CD8-positive, alpha-beta memory T cell (primary cell): ENCODE measurements at regions not wholly inside any gene's neighbourhood (a gene's known extent, or its start where the extent isn't known, plus 50 kb on each side); places are given as distances from the start of the nearest gene placed in this dataset.

Experiments
- CTCF ChIA-PET: fragments of 350-600 bp; sonication (Branson Sonifier 250); formaldehyde crosslinking; loops from one replicate; lab custom pipeline; 2021; ENCODE audit warnings: antibody characterized with exemption; lab: Charles Lee
- POLR2A ChIA-PET: fragments of 350-600 bp; sonication (Branson Sonifier 250); formaldehyde crosslinking; loops from one replicate; lab custom pipeline; 2021; ENCODE audit warnings: antibody characterized with exemption; lab: Charles Lee
- DNase-seq, 5 donors: peaks; one replicate each; pipeline versions ENCODE4 v3.0.0 to v3.0.0-alpha.2; 2020 to 2022; ENCODE audit warnings: mixed read lengths in 1 of 5
- H3K27ac ChIP-seq: one replicate; pipeline ENCODE4 v1.7.0; 2013; ENCODE audit warnings: low read depth, mild to moderate bottlenecking, low read length, moderate library complexity
- H3K27me3 ChIP-seq: 2 replicates; pipeline ENCODE4 v1.7.0; 2013; ENCODE audit warnings: low read length, mild to moderate bottlenecking; ENCODE audit not compliant: insufficient read depth, poor library complexity, severe bottlenecking
- H3K36me3 ChIP-seq: 2 replicates; pipeline ENCODE4 v1.7.0; 2013; ENCODE audit warnings: mild to moderate bottlenecking, low read length, moderate library complexity; ENCODE audit not compliant: insufficient read depth
- H3K4me1 ChIP-seq: 2 replicates; pipeline ENCODE4 v1.7.0; 2013; ENCODE audit warnings: mild to moderate bottlenecking, low read length, moderate library complexity; ENCODE audit not compliant: insufficient read depth
- H3K4me3 ChIP-seq: 2 replicates; pipeline ENCODE4 v1.7.0; 2013; ENCODE audit warnings: mild to moderate bottlenecking, low read length
- H3K9me3 ChIP-seq: 2 replicates; pipeline ENCODE4 v1.7.0; 2013; ENCODE audit warnings: mild to moderate bottlenecking, low read length
- H3K27ac Mint-ChIP-seq, 8 donors: one replicate each; pipeline ENCODE4 v1.8.0; 2020 to 2021; ENCODE audit warnings: mixed read lengths in 8 of 8, mild to moderate bottlenecking in 6 of 8, inconsistent platforms in 3 of 8, moderate library complexity in 3 of 8
- H3K27me3 Mint-ChIP-seq, 2 donors: one replicate each; pipeline ENCODE4 v1.8.0; 2020 to 2021; ENCODE audit warnings: mixed read lengths in 2 of 2, mild to moderate bottlenecking in 1 of 2, moderate library complexity in 1 of 2
- H3K36me3 Mint-ChIP-seq, 3 donors: one replicate each; pipeline ENCODE4 v1.8.0; 2020 to 2021; ENCODE audit warnings: mixed read lengths in 3 of 3, inconsistent platforms in 1 of 3, mild to moderate bottlenecking in 1 of 3
- H3K4me1 Mint-ChIP-seq, 3 donors: one replicate each; pipeline ENCODE4 v1.8.0; 2020 to 2021; ENCODE audit warnings: mixed read lengths in 3 of 3, inconsistent platforms in 1 of 3, mild to moderate bottlenecking in 1 of 3
- H3K4me3 Mint-ChIP-seq, 7 donors: one replicate each; pipeline ENCODE4 v1.8.0; 2020 to 2021; ENCODE audit warnings: mixed read lengths in 7 of 7, mild to moderate bottlenecking in 6 of 7, moderate library complexity in 4 of 7, inconsistent platforms in 2 of 7
- H3K9me3 Mint-ChIP-seq, 5 donors: one replicate each; pipeline ENCODE4 v1.8.0; 2020 to 2022; ENCODE audit warnings: mixed read lengths in 5 of 5, mild to moderate bottlenecking in 3 of 5, moderate library complexity in 2 of 5, inconsistent platforms in 1 of 5

DNA sequence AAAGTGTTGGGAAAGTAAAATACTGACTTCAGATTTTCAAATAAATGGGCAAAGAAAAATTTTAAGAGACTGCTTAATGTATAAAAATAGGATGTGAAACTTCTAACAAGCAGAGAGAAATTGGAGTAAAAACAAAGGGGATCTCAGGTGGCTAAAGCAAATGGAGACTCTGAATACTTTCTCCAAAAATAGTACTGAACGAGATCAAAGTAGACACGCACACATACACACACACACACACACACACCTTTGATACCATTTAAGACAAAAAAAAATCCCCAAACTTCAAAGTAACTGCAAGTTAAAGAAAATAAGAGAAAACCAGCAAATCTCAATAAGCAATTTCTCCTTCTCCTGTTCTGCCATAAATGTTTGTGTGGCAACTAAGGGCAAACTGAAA lies 307.3 kb downstream of the CRPPA start:
- H3K9me3 ChIP-seq = no peaks in the 10 kb centered on the region
- H3K4me1 ChIP-seq = no peaks in the 10 kb centered on the region
- POLR2A ChIA-PET = no interaction called here
- Mint-ChIP-seq H3K36me3 (no peaks in the 10 kb centered on the region), H3K27ac (no peak overlapping the region), H3K4me3 (no peak overlapping the region), H3K27me3 (no peaks in the 10 kb centered on the region), H3K9me3 (peaks cover 0 to 7% (median 3%) of the 10 kb centered on the region in 5 donors), H3K4me1 (peaks cover 3 to 12% (median 10%) of the 10 kb centered on the region in 3 donors)
- no peak overlapping the region for H3K27ac ChIP-seq
- no peaks in the 10 kb centered on the region for H3K27me3 ChIP-seq
- H3K4me3 ChIP-seq = no peak overlapping the region
- CTCF ChIA-PET = no interaction called here
- DNase-seq = no peak
- H3K36me3 ChIP-seq = no peaks in the 10 kb centered on the region

DNA sequence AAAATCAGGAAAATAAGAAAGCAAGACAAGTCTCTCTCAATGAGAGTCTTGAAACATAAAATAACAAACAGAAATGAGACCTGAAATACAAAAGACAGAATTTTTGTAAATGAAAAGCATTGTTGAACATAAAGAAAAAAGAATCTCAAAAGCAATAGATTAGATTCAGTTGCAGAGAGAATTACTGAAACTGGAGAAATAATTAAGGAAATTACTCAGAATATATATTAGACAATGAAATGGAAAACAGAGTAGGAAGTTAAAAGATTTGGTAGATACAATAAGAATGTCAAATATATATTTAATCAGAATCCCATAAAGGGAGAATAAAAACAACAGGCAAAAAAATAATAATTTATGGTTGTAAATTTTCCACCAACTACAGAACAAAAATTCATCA lies 308.3 kb downstream of the CRPPA start:
- Histone ChIP-seq H3K4me3 (no peak overlapping the region), H3K4me1 (no peaks in the 10 kb centered on the region), H3K27me3 (no peaks in the 10 kb centered on the region), H3K36me3 (no peaks in the 10 kb centered on the region), H3K27ac (no peak overlapping the region), H3K9me3 (no peaks in the 10 kb centered on the region)
- no peak overlapping the region for H3K4me3 Mint-ChIP-seq
- ChIA-PET POLR2A (no interaction called here), CTCF (no interaction called here)
- no peak for DNase-seq
- H3K4me1 Mint-ChIP-seq = peaks cover 3 to 12% (median 10%) of the 10 kb centered on the region in 3 donors
- H3K27me3 Mint-ChIP-seq = peaks cover 0 to 2% of the 10 kb centered on the region in 2 donors
- peaks cover 3 to 13% (median 8%) of the 10 kb centered on the region in 5 donors for H3K9me3 Mint-ChIP-seq
- H3K27ac Mint-ChIP-seq = no peak overlapping the region
- no peaks in the 10 kb centered on the region for H3K36me3 Mint-ChIP-seq

DNA sequence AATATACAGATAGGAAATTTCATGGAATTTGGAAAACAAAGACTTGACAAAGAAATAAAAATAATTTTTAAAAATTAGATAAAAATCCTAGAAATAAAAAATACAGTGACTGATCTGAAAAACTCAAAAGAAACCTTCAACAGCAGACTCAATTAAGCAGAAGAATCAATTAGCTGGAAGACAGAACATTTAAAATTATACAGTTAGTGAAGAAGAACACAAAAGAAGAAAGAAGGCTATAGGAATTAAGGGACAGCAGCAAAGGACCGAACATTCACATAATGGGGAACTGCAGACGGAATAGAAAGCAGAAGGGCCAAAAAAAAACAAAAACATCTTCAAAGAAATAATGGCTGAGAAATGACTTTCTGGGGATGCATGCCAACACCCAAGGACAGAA lies 314.5 kb downstream of the CRPPA start:
- ChIA-PET CTCF (no interaction called here), POLR2A (no interaction called here)
- Mint-ChIP-seq H3K4me3 (no peak overlapping the region), H3K27me3 (peaks cover 0 to 5% of the 10 kb centered on the region in 2 donors), H3K9me3 (peaks cover 35 to 64% (median 45%) of the 10 kb centered on the region in 5 donors), H3K36me3 (peaks cover 0 to 9% (median 2%) of the 10 kb centered on the region in 3 donors), H3K4me1 (peaks cover 3 to 12% (median 7%) of the 10 kb centered on the region in 3 donors), H3K27ac (peak overlapping the region in 1 of 8 donors; percentile 59)
- Histone ChIP-seq H3K4me1 (no peaks in the 10 kb centered on the region), H3K27ac (no peak overlapping the region), H3K36me3 (no peaks in the 10 kb centered on the region), H3K4me3 (no peak overlapping the region), H3K9me3 (peaks cover 5% of the 10 kb centered on the region), H3K27me3 (no peaks in the 10 kb centered on the region)
- DNase-seq = no peak

DNA sequence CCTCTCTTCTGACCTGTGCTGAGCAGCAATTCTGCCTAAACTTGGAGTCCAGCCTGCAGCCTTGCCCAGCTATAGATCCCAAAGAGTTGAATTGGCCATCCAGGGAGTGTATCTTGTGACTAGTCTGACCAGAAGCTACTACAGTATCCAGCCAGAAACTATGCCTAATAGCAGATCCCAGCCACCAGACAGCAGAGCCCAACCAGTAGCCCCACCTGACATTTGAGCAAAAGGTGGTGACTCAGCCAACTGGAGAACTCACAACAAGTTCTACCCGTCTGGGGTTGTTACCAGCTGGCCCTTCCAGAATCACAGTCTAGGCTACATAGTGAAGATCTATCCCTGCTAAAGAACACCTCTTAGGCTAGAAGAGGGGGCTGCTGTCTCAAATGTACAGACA lies 315.0 kb downstream of the CRPPA start:
- Mint-ChIP-seq H3K4me1 (peaks cover 3 to 12% (median 7%) of the 10 kb centered on the region in 3 donors), H3K9me3 (peaks cover 36 to 70% (median 45%) of the 10 kb centered on the region in 5 donors), H3K36me3 (peaks cover 0 to 9% (median 2%) of the 10 kb centered on the region in 3 donors), H3K27me3 (peaks cover 5% of the 10 kb centered on the region in 2 donors), H3K27ac (no peak overlapping the region), H3K4me3 (no peak overlapping the region)
- H3K36me3 ChIP-seq = no peaks in the 10 kb centered on the region
- H3K4me3 ChIP-seq = no peak overlapping the region
- POLR2A ChIA-PET = no interaction called here
- no peaks in the 10 kb centered on the region for H3K4me1 ChIP-seq
- H3K9me3 ChIP-seq = peaks cover 5% of the 10 kb centered on the region
- no peak overlapping the region for H3K27ac ChIP-seq
- no peak for DNase-seq
- CTCF ChIA-PET = no interaction called here
- H3K27me3 ChIP-seq = no peaks in the 10 kb centered on the region

DNA sequence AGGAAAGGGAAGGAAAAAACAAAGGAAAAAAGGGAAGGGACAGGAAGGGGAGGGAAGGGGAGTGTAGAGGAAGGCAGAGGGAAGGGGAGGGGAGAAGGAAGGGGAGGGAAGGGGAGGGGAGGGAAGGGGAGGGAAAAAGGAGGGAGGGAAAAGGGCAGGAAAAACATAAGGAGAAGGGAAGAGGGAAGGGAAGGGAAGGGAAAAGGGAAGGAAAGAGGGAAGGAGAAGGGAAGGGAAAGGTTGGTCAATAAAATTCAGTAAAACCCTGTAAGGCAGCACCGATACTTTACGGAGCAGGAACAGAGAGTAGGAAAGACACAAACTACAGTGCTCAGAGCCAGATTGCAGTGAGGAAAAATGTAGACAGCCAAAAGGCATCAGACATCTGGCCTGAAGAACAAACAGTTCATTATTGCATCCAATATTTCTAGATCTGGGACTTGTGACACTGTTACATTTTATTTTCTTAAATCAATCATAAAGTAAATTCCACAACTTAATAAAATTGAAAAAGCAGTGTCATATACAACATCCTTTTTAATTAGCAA lies 322.0 kb downstream of the CRPPA start:
- DNase-seq = no peak
- Mint-ChIP-seq H3K27ac (peak overlapping the region in 1 of 8 donors; percentile 40), H3K36me3 (no peaks in the 10 kb centered on the region), H3K27me3 (peaks cover 3 to 6% of the 10 kb centered on the region in 2 donors), H3K4me1 (no peaks in the 10 kb centered on the region), H3K4me3 (no peak overlapping the region), H3K9me3 (peaks cover 0 to 24% (median 17%) of the 10 kb centered on the region in 5 donors)
- Histone ChIP-seq H3K4me1 (no peaks in the 10 kb centered on the region), H3K9me3 (no peaks in the 10 kb centered on the region), H3K4me3 (no peak overlapping the region), H3K27me3 (no peaks in the 10 kb centered on the region), H3K36me3 (no peaks in the 10 kb centered on the region), H3K27ac (no peak overlapping the region)
- POLR2A ChIA-PET = no interaction called here
- CTCF ChIA-PET = no interaction called here

DNA sequence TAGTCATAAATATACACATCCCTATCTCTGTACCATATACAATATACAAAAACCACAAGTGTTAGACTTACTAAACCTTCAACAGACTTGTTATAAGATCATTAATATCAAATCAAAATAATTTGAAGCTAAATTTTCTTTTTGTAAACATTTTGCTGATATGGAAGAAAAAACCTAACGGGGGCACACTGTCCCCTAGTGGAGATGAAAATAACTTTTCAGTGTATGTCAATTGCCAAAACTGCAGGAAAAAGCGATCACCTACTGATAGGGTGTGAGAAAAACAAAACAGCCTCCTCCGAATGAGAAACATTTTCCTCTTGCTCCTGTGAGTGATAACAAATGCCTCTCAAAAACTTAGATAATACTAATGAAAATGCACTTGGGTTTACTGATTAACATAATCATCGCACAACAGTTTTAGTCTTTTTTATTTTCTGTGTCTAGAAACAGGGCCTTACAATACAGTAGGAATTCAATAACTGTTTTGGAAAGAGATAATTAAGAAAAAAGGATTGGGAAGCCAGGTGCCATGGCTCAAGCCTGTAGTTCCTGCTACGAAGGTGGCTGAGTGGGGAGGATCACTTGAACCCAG lies 322.7 kb downstream of the CRPPA start:
- no peaks in the 10 kb centered on the region for H3K4me1 ChIP-seq
- Mint-ChIP-seq H3K27ac (peak overlapping the region in 1 of 8 donors; percentile 40), H3K4me3 (no peak overlapping the region), H3K36me3 (no peaks in the 10 kb centered on the region), H3K9me3 (peaks cover 0 to 19% (median 10%) of the 10 kb centered on the region in 5 donors), H3K27me3 (peaks cover 3 to 6% of the 10 kb centered on the region in 2 donors), H3K4me1 (no peaks in the 10 kb centered on the region)
- POLR2A ChIA-PET = no interaction called here
- H3K27me3 ChIP-seq = no peaks in the 10 kb centered on the region
- no peaks in the 10 kb centered on the region for H3K9me3 ChIP-seq
- DNase-seq = no peak
- no peak overlapping the region for H3K27ac ChIP-seq
- CTCF ChIA-PET = no interaction called here
- no peaks in the 10 kb centered on the region for H3K36me3 ChIP-seq
- no peak overlapping the region for H3K4me3 ChIP-seq

DNA sequence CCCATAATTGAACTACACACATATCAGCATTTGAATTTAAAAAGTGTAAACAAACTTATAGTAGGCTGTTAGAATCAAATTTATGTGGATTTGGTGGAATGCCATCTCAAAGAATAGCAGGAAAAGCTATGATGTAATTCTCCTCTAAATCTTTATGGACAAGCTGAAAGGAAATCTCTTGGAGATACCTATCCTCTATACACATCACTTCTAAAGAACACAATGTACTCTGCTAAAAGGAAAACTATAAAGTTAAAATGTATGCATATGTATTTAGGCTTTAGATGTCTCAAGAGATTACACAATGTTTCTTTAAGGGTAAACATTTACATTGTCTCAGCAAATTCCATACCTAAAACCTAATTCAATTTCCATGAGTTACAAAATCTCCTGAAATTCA lies 323.3 kb downstream of the CRPPA start:
- ChIA-PET CTCF (no interaction called here), POLR2A (no interaction called here)
- no peak overlapping the region for H3K4me3 ChIP-seq
- no peak for DNase-seq
- H3K9me3 ChIP-seq = no peaks in the 10 kb centered on the region
- H3K27ac ChIP-seq = no peak overlapping the region
- H3K36me3 ChIP-seq = no peaks in the 10 kb centered on the region
- no peaks in the 10 kb centered on the region for H3K36me3 Mint-ChIP-seq
- H3K27me3 ChIP-seq = no peaks in the 10 kb centered on the region
- no peak overlapping the region for H3K27ac Mint-ChIP-seq
- no peak overlapping the region for H3K4me3 Mint-ChIP-seq
- H3K4me1 ChIP-seq = no peaks in the 10 kb centered on the region
- no peaks in the 10 kb centered on the region for H3K4me1 Mint-ChIP-seq
- peaks cover 2 to 6% of the 10 kb centered on the region in 2 donors for H3K27me3 Mint-ChIP-seq
- peaks cover 0 to 16% (median 6%) of the 10 kb centered on the region in 5 donors for H3K9me3 Mint-ChIP-seq

DNA sequence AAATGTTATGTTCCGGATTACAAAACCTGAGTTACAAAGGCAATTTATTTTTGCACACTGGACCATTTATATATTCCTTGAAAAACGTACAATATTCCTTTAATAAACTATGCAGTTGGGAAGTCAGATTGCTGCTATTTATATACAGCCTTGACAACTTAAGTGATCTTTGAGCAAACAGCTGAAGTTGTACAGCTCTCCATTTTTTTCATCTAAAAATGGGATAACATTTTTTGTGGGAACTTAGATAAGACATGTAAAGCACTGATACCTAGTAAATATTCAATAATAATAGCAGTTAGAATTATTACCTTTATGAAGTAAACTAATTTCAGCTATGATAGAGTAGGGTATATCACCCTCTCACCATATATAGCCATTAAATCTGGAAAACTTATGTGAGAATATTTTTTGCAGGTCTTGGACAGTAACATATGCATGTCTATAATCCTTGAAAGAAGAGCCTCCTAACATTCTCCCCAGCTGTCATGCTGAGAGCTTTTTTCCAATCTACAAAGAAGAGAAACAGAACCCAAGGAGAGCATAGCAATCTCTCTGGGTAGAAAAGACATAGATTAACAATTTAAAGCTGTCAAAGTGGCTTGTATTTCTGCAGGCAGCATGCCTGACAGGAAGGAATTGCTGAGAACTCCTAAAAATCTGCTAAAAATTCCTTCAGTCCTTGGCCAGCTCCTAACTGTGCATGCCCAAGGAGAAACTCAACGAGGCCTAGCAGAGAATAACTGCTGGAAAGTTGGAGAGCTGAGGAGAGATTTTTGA lies 326.0 kb downstream of the CRPPA start:
- Mint-ChIP-seq H3K4me1 (no peaks in the 10 kb centered on the region), H3K9me3 (no peaks in the 10 kb centered on the region), H3K4me3 (no peak overlapping the region), H3K27ac (no peak overlapping the region), H3K36me3 (no peaks in the 10 kb centered on the region), H3K27me3 (no peaks in the 10 kb centered on the region)
- H3K27me3 ChIP-seq = no peaks in the 10 kb centered on the region
- no peaks in the 10 kb centered on the region for H3K9me3 ChIP-seq
- no peaks in the 10 kb centered on the region for H3K4me1 ChIP-seq
- CTCF ChIA-PET = interaction anchor here (1.5 kb wide), 1 partner anchor 11 kb away, joined by 3 read pairs; no protein-coding TSS in a partner anchor
- H3K36me3 ChIP-seq = no peaks in the 10 kb centered on the region
- POLR2A ChIA-PET = no interaction called here
- DNase-seq = no peak
- H3K4me3 ChIP-seq = no peak overlapping the region
- no peak overlapping the region for H3K27ac ChIP-seq
